Endodermal cell (in vitro differentiated cells): ENCODE measurements at regions not wholly inside any gene's neighbourhood (a gene's known extent, or its start where the extent isn't known, plus 50 kb on each side); places are given as distances from the start of the nearest gene placed in this dataset.

Experiments
- DNase-seq: peaks from one replicate; pipeline ENCODE4 v3.0.0-alpha.2; 2017
- H3K27ac ChIP-seq: 2 replicates; pipeline ENCODE4 v1.5.1; 2013; ENCODE audit warnings: mild to moderate bottlenecking, low read depth, low read length, moderate library complexity
- H3K27me3 ChIP-seq: 2 replicates; pipeline ENCODE4 v1.6.1; 2013; ENCODE audit warnings: mild to moderate bottlenecking, low read length, moderate library complexity; ENCODE audit not compliant: insufficient read depth, control insufficient read depth, poor library complexity, severe bottlenecking
- H3K36me3 ChIP-seq: 2 replicates; pipeline ENCODE4 v1.7.0; 2013; ENCODE audit warnings: mild to moderate bottlenecking, low read length, moderate library complexity; ENCODE audit not compliant: control insufficient read depth, insufficient read depth
- H3K4me1 ChIP-seq: one replicate; pipeline ENCODE4 v1.7.0; 2013; ENCODE audit warnings: low read length; ENCODE audit not compliant: control insufficient read depth, insufficient read depth
- H3K4me3 ChIP-seq: 2 replicates; pipeline ENCODE4 v1.5.1; 2013; ENCODE audit warnings: mild to moderate bottlenecking, low read length, moderate library complexity
- H3K9ac ChIP-seq: 2 replicates; pipeline ENCODE4 v1.6.1; 2013; ENCODE audit warnings: mild to moderate bottlenecking, low read length, moderate library complexity; ENCODE audit not compliant: poor library complexity, severe bottlenecking; ENCODE audit errors: extremely low read depth
- H3K9me3 ChIP-seq: 2 replicates; pipeline ENCODE4 v1.6.1; 2013; ENCODE audit warnings: mild to moderate bottlenecking, low read length, moderate library complexity; ENCODE audit not compliant: control insufficient read depth
- H3K27ac Mint-ChIP-seq: 2 replicates; pipeline ENCODE4 v1.8.0; 2020; ENCODE audit warnings: mixed read lengths
- H3K27me3 Mint-ChIP-seq: 2 replicates; pipeline ENCODE4 v1.8.0; 2021; ENCODE audit warnings: mild to moderate bottlenecking, mixed read lengths; ENCODE audit not compliant: insufficient read depth
- H3K36me3 Mint-ChIP-seq: 2 replicates; pipeline ENCODE4 v1.8.0; 2020; ENCODE audit warnings: low read depth, mixed read lengths
- H3K4me1 Mint-ChIP-seq: 2 replicates; pipeline ENCODE4 v1.8.0; 2020; ENCODE audit warnings: mixed read lengths
- H3K4me3 Mint-ChIP-seq: 2 replicates; pipeline ENCODE4 v1.8.0; 2020; ENCODE audit warnings: mild to moderate bottlenecking, moderate library complexity, mixed read lengths
- H3K9me3 Mint-ChIP-seq: 2 replicates; pipeline ENCODE4 v1.8.0; 2020; ENCODE audit warnings: mild to moderate bottlenecking, mixed read lengths
- WGBS, 2 experiments: methylation state at CpG; one replicate each; pipeline versions ENCODE4 v1.1.5 to v1.1.7; 2013; ENCODE audit warnings: missing lambda C conversion rate in 2 of 2, mixed read lengths in 1 of 2; ENCODE audit not compliant: insufficient coverage in 1 of 2, insufficient read length in 1 of 2; 5-methylcytosine and 5-hydroxymethylcytosine counted together
- TF ChIP-seq, protein P1 (sequence below): fragments of 200-600 bp; sonication (generic); conservative IDR thresholded peaks from 2 replicates; pipeline ENCODE4 v1.5.0; 2021; ENCODE audit warnings: antibody characterized with exemption, mild to moderate bottlenecking

DNA sequence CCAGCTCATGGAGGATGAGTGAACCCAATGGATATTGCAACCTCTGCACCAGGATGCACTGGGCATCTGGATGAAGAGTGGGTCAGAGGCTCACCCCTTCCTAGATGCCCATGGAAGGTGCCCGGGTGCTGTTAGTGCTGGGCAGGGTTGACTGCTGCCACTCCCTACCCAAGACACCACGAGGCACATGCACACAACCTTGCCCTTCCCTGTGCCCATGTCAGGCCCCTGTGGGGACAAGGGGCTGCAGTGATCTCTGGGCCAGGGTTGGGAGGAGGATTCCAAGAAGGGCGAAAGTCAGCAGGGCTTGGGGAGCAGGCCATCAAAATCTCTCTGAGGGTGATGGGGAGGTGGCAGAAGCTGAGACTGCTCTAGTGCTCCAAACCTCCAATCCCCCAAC lies 309.7 kb upstream of the ST6GAL2 start:
- Histone ChIP-seq H3K4me3 (no peak overlapping the region), H3K9ac (no peak overlapping the region), H3K27ac (no peak overlapping the region), H3K27me3 (no peaks in the 10 kb centered on the region), H3K36me3 (no peaks in the 10 kb centered on the region), H3K4me1 (no peaks in the 10 kb centered on the region), H3K9me3 (no peaks in the 10 kb centered on the region)
- no peak for DNase-seq
- no peak overlapping the region for H3K4me3 Mint-ChIP-seq
- H3K9me3 Mint-ChIP-seq = no peaks in the 10 kb centered on the region
- no peak overlapping the region for H3K27ac Mint-ChIP-seq
- peaks cover 3% of the 10 kb centered on the region for H3K4me1 Mint-ChIP-seq
- 88 to 100% methylated on average over 1 to 3 of the region's 3 CpGs for WGBS, 2 experiments
- H3K36me3 Mint-ChIP-seq = no peaks in the 10 kb centered on the region
- H3K27me3 Mint-ChIP-seq = no peaks in the 10 kb centered on the region
- TF ChIP-seq, protein P1, sequence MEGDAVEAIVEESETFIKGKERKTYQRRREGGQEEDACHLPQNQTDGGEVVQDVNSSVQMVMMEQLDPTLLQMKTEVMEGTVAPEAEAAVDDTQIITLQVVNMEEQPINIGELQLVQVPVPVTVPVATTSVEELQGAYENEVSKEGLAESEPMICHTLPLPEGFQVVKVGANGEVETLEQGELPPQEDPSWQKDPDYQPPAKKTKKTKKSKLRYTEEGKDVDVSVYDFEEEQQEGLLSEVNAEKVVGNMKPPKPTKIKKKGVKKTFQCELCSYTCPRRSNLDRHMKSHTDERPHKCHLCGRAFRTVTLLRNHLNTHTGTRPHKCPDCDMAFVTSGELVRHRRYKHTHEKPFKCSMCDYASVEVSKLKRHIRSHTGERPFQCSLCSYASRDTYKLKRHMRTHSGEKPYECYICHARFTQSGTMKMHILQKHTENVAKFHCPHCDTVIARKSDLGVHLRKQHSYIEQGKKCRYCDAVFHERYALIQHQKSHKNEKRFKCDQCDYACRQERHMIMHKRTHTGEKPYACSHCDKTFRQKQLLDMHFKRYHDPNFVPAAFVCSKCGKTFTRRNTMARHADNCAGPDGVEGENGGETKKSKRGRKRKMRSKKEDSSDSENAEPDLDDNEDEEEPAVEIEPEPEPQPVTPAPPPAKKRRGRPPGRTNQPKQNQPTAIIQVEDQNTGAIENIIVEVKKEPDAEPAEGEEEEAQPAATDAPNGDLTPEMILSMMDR = no peak

DNA sequence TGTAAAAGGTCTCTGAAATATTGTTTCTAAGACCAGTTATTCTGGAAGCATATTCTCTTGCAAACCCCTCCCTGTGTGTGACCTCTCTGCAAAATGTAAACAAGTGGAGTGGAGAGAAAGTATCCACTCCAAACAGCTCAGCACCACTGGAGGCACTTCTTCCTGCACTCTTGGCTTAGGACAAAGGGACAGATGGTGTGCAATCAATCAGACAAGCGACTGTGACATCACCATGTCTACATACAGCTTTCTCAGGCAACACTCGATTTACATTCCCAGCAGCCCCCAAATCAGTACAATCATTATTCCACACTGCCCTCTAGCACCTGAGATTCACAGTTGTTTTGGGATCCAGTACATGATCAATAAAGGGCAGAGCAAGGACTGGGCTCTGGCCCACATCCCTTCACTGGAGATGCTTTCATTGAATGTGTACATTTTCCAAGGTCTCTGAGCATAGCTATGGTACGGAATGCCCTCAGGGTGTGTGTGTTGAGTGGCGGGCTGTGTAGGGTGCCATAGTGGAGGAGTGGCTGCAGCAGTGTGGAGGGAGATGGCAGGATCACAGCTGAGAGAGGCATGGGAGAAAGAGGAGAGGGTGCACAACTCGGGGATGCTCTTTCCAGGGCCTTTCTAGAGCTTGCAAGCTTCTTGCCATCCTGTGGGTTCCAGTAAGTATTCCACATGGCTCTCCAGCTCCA lies 311.8 kb upstream of the ST6GAL2 start:
- Histone ChIP-seq H3K9ac (no peak overlapping the region), H3K36me3 (no peaks in the 10 kb centered on the region), H3K9me3 (no peaks in the 10 kb centered on the region), H3K4me1 (no peaks in the 10 kb centered on the region), H3K27ac (peak overlapping the region; percentile 34), H3K4me3 (no peak overlapping the region), H3K27me3 (no peaks in the 10 kb centered on the region)
- DNase-seq = no peak
- Mint-ChIP-seq H3K4me3 (no peak overlapping the region), H3K27ac (no peak overlapping the region), H3K9me3 (no peaks in the 10 kb centered on the region), H3K4me1 (peaks cover 3% of the 10 kb centered on the region), H3K36me3 (no peaks in the 10 kb centered on the region), H3K27me3 (no peaks in the 10 kb centered on the region)
- WGBS, 2 experiments = 91 to 95% methylated on average over 4 to 5 of the region's 5 CpGs
- TF ChIP-seq, protein P1 = no peak

DNA sequence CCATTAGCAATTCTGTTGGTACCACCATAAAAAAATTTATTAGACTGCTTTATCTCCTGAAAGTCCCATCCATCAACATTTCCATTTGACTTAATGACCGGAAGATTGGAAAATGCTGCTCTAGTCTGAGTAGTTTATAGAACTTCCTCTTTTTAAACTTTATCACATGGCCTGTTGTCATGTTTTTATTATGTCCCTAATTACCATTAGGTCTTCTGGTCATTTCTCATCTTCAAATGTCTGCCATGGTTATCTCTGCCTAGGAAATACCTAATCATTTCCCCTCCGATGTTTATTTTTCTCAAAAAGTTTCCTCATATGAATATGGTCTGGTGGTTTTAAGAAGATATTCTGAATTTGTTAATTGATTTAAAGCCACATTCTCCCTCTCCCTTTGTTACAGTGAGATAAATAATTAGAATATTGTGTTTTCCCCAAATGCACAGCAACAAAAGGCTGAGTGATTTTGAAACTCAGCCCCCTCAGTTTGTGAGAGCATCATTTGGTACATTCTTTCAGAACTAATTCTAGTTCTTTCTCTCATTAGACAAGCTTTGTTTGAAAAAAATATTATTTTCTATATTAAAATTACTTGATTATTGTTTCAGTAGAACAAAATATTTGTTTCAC lies 317.1 kb upstream of the ST6GAL2 start:
- H3K9ac ChIP-seq = no peak overlapping the region
- no peaks in the 10 kb centered on the region for H3K4me1 ChIP-seq
- no peaks in the 10 kb centered on the region for H3K36me3 ChIP-seq
- H3K4me3 ChIP-seq = no peak overlapping the region
- no peak overlapping the region for H3K27ac ChIP-seq
- H3K27ac Mint-ChIP-seq = no peak overlapping the region
- H3K4me3 Mint-ChIP-seq = no peak overlapping the region
- H3K27me3 ChIP-seq = no peaks in the 10 kb centered on the region
- no peaks in the 10 kb centered on the region for H3K9me3 ChIP-seq
- peaks cover 7% of the 10 kb centered on the region for H3K4me1 Mint-ChIP-seq
- WGBS, 2 experiments = 0% methylated on average over 1 of the region's 2 CpGs
- no peaks in the 10 kb centered on the region for H3K36me3 Mint-ChIP-seq
- TF ChIP-seq, protein P1 = no peak
- H3K27me3 Mint-ChIP-seq = no peaks in the 10 kb centered on the region
- no peak for DNase-seq
- no peaks in the 10 kb centered on the region for H3K9me3 Mint-ChIP-seq
